ENCODE measurements at regions not wholly inside any gene's neighbourhood (a gene's known extent, or its start where the extent isn't known, plus 50 kb on each side); places are given as distances from the start of the nearest gene placed in this dataset.

GRCh38 chr14:82035397-82035796 is 501.7 kb upstream of the SEL1L start:
- TF ChIP-seq USF2 (CRISPR knock-in tag; IDR thresholded peaks at IDR 0.05) (no peak), CTCF (IDR thresholded peaks at IDR 0.05) (no peak), MAX (CRISPR knock-in tag; IDR thresholded peaks at IDR 0.05) (no peak), ETV6 (CRISPR knock-in tag; IDR thresholded peaks at IDR 0.05) (no peak), ATF1 (CRISPR knock-in tag; IDR thresholded peaks at IDR 0.05) (no peak), STAT6 (CRISPR knock-in tag; conservative IDR thresholded peaks at IDR 0.05; ENCODE audit: low read depth) (no peak), IRF2 (CRISPR knock-in tag; IDR thresholded peaks at IDR 0.05; ENCODE audit: borderline replicate concordance, low read depth) (no peak), ATF2 (CRISPR knock-in tag; IDR thresholded peaks at IDR 0.05; ENCODE audit: borderline replicate concordance, low read depth) (no peak)

Measured in WTC11 (cell line).